B cell (primary cell): ENCODE measurements at regions not wholly inside any gene's neighbourhood (a gene's known extent, or its start where the extent isn't known, plus 50 kb on each side); places are given as distances from the start of the nearest gene placed in this dataset.

Source experiments
- ATAC-seq: fragments of 200-7000 bp; cut with Tn5 transposase; one replicate; pipeline ENCODE4 v1.10.0; 2021; ENCODE audit warnings: low read depth, mild to moderate bottlenecking, moderate number of reproducible peaks, moderate library complexity
- CTCF ChIA-PET: fragments of 350-600 bp; sonication (Branson Sonifier 250); formaldehyde crosslinking; loops from one replicate; lab custom pipeline; 2021; ENCODE audit warnings: antibody characterized with exemption, inconsistent platforms; lab: Charles Lee
- POLR2A ChIA-PET: fragments of 350-600 bp; sonication (Branson Sonifier 250); formaldehyde crosslinking; loops from one replicate; lab custom pipeline; 2021; ENCODE audit warnings: antibody characterized with exemption; lab: Charles Lee
- DNase-seq: peaks from one replicate; pipeline ENCODE4 v3.0.0; 2013
- H2AFZ ChIP-seq: 2 replicates; pipeline ENCODE4 v1.6.1; 2012; ENCODE audit warnings: mild to moderate bottlenecking, low read depth, low read length; ENCODE audit not compliant: insufficient read depth, poor library complexity, severe bottlenecking
- H3K27ac ChIP-seq, 2 donors: 1 replicate in 1 of 2; 2 replicates in 1 of 2; pipeline ENCODE4 v1.5.1; 2012 to 2013; ENCODE audit warnings: low read length in 2 of 2, mild to moderate bottlenecking in 2 of 2, moderate library complexity in 1 of 2
- H3K27me3 ChIP-seq, 4 experiments: fragments of 200-600 bp in 1 of 4; sonication (generic) in 1 of 4; replicated peaks in 1 of 4; 1 replicate in 2 of 4; 2 replicates in 2 of 4; pipeline versions ENCODE4 v1.6.1 to v1.7.0; 2013 to 2016; ENCODE audit warnings: low read length in 3 of 4, mild to moderate bottlenecking in 2 of 4, mixed read lengths in 1 of 4, moderate library complexity in 1 of 4; ENCODE audit not compliant: insufficient read depth in 4 of 4, control insufficient read depth in 3 of 4; ENCODE audit errors: control extremely low read depth in 1 of 4
- H3K36me3 ChIP-seq, 2 experiments: replicated peaks in 1 of 2; 1 replicate in 1 of 2; 2 replicates in 1 of 2; pipeline versions ENCODE4 v1.6.1 to v1.7.1; 2013; ENCODE audit warnings: low read length in 1 of 2; ENCODE audit not compliant: insufficient read depth in 2 of 2, control insufficient read depth in 1 of 2; ENCODE audit errors: control extremely low read depth in 1 of 2, extremely low read depth in 1 of 2
- H3K4me1 ChIP-seq, 2 donors: fragments of 200-600 bp in 1 of 2; sonication (generic) in 1 of 2; 1 replicate in 1 of 2; 2 replicates in 1 of 2; pipeline versions ENCODE4 v1.5.1 to v1.6.1; 2013 to 2017; ENCODE audit warnings: low read length in 2 of 2; ENCODE audit not compliant: control insufficient read depth in 2 of 2, insufficient read depth in 2 of 2
- H3K4me2 ChIP-seq: replicated peaks from 2 replicates; pipeline ENCODE3; 2012; ENCODE audit warnings: mild to moderate bottlenecking, low read depth, low read length; ENCODE audit not compliant: poor library complexity, severe bottlenecking
- H3K4me3 ChIP-seq, 5 experiments: fragments of 200-600 bp in 1 of 5; sonication (generic) in 1 of 5; 1 replicate in 3 of 5; 2 replicates in 2 of 5; pipeline versions ENCODE4 v1.5.1 to v1.7.0; 2011 to 2016; ENCODE audit warnings: low read length in 4 of 5, mild to moderate bottlenecking in 4 of 5, low read depth in 2 of 5, control low read depth in 1 of 5, moderate library complexity in 1 of 5; ENCODE audit not compliant: insufficient read depth in 1 of 5; ENCODE audit errors: control extremely low read depth in 1 of 5, extremely low read depth in 1 of 5
- H3K79me2 ChIP-seq: fragments of 200-600 bp; sonication (generic); one replicate; pipeline ENCODE4 v1.6.0; 2016; ENCODE audit warnings: low read length; ENCODE audit not compliant: control insufficient read depth, insufficient read depth
- H3K9ac ChIP-seq: fragments of 200-600 bp; sonication (generic); 2 replicates; pipeline ENCODE4 v1.6.1; 2017; ENCODE audit warnings: mild to moderate bottlenecking, low read length, moderate library complexity
- H3K9me3 ChIP-seq, 3 donors: one replicate each; pipeline versions ENCODE4 v1.6.1 to v1.7.1; 2013; ENCODE audit warnings: low read length in 2 of 3; ENCODE audit not compliant: control insufficient read depth in 2 of 3, insufficient read depth in 1 of 3; ENCODE audit errors: control extremely low read depth in 1 of 3
- H4K20me1 ChIP-seq: 2 replicates; pipeline ENCODE4 v1.6.0; 2012; ENCODE audit warnings: mild to moderate bottlenecking, low read length; ENCODE audit not compliant: insufficient read depth, control insufficient read depth, poor library complexity, severe bottlenecking
- H3K27ac Mint-ChIP-seq: one replicate; pipeline ENCODE4 v1.8.0; 2021; ENCODE audit warnings: mixed read lengths
- H3K27me3 Mint-ChIP-seq: one replicate; pipeline ENCODE4 v1.8.0; 2021; ENCODE audit warnings: mixed read lengths
- H3K4me1 Mint-ChIP-seq: one replicate; pipeline ENCODE4 v1.8.0; 2021; ENCODE audit warnings: mixed read lengths
- H3K4me3 Mint-ChIP-seq: one replicate; pipeline ENCODE4 v1.8.0; 2021; ENCODE audit warnings: mixed read lengths
- H3K9me3 Mint-ChIP-seq: one replicate; pipeline ENCODE4 v1.8.0; 2022; ENCODE audit warnings: mixed read lengths; ENCODE audit not compliant: insufficient read depth
- CTCF ChIP-seq: fragments of 200-600 bp; IDR thresholded peaks from one replicate; pipeline ENCODE4 v1.8.0; 2022; ENCODE audit warnings: antibody characterized with exemption, mild to moderate bottlenecking
- EZH2 ChIP-seq: IDR thresholded peaks from 2 replicates; pipeline ENCODE4 v1.6.1; 2012; ENCODE audit warnings: borderline replicate concordance, low read depth, mild to moderate bottlenecking, moderate library complexity, low read length; ENCODE audit not compliant: insufficient read depth, poor library complexity, severe bottlenecking
- WGBS: methylation state at CpG from one replicate; pipeline ENCODE4 v1.1.5; 2013; ENCODE audit warnings: missing lambda C conversion rate; ENCODE audit not compliant: insufficient coverage; 5-methylcytosine and 5-hydroxymethylcytosine counted together
- intact Hi-C: fragments of 100-400 bp; cut with micrococcal nuclease; formaldehyde crosslinking; loops from one replicate; pipeline ENCODE4 v1.10.0; 2022

DNA sequence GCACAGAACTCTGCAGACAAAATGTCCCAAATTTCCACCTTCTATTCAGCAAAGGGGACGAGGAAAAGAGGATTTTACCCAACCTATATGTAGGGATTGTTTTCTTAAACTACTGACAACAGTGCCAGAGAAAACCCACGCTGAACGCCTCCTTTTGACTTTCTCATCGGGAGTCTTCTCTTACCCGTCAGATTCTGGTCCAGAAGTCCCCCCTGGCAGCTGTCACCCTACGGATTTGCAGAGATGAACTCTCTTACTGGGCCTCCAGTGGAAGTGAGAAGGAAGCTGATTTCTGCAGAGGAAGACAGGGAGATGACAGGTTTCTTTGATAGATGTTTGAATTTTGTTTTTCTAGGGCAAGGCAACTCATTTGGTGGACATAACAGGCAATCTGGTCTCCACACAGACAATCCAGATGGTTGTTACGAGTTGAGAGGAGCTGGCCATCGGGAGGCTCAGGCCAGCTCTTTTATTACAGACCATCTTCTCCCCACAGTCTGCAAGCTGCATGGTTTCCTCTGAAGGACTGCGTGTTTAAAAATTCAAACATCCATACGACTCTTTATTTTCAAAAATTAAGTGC, 804.3 kb downstream of the RNF144A start:
- Histone ChIP-seq H2AFZ (no peak overlapping the region), H3K27ac (no peak overlapping the region), H3K79me2 (no peaks in the 10 kb centered on the region), H3K4me2 (no peak overlapping the region), H4K20me1 (no peaks in the 10 kb centered on the region), H3K9ac (no peak overlapping the region), H3K4me3 (no peak overlapping the region), H3K27me3 (no peaks in the 10 kb centered on the region), H3K4me1 (no peaks in the 10 kb centered on the region), H3K9me3 (no peaks in the 10 kb centered on the region), H3K36me3 (no peaks in the 10 kb centered on the region)
- Mint-ChIP-seq H3K9me3 (no peaks in the 10 kb centered on the region), H3K27ac (no peak overlapping the region), H3K27me3 (no peaks in the 10 kb centered on the region), H3K4me3 (no peak overlapping the region), H3K4me1 (no peaks in the 10 kb centered on the region)
- ATAC-seq (no peak), DNase-seq (no peak)
- ChIA-PET CTCF (no interaction called here), POLR2A (no interaction called here)
- WGBS, result 96% methylated on average over 9 of the region's 10 CpGs
- intact Hi-C loops, result no loop called here
- TF ChIP-seq CTCF, result no peak

DNA sequence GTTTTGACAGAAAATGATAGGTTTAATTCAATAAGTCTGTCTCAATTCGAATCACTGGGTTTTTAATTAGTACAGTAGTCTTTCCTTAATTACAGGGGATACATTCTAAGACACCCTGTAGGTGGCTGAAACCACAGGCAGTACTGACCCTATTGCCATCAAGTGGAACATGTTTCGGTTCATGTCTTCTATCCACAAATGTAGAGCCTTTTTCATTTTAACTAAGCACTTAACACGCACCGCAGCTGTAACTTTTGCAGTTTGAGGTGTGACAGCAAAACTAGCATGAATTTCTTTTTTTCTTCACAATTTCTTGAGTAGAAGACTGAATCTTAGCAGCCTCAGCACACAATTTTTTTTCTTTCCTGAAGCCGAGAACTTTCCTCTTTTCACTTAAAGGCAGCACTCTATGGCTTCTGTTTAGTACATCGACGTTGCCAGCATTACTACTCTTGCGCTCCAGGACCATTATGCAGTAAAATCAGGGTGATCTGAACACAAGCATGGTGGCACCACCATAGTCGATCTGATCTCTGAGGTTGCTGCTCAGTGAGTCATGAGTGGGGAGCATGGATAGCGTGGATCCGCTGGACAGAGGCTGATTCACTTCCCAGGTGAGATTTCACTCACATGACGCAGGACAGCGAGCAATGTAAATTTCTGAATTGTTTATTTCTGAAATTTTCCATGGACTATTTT, 805.1 kb downstream of the RNF144A start:
- ATAC-seq (no peak), DNase-seq (no peak)
- H3K27ac Mint-ChIP-seq, result no peak overlapping the region
- Histone ChIP-seq H3K4me3 (no peak overlapping the region), H3K27me3 (no peaks in the 10 kb centered on the region), H3K9ac (no peak overlapping the region), H3K27ac (no peak overlapping the region), H3K4me1 (no peaks in the 10 kb centered on the region), H4K20me1 (no peaks in the 10 kb centered on the region), H3K9me3 (no peaks in the 10 kb centered on the region), H3K36me3 (no peaks in the 10 kb centered on the region), H3K4me2 (no peak overlapping the region), H2AFZ (no peak overlapping the region), H3K79me2 (no peaks in the 10 kb centered on the region)
- no peaks in the 10 kb centered on the region for H3K9me3 Mint-ChIP-seq
- POLR2A ChIA-PET, result no interaction called here
- H3K4me3 Mint-ChIP-seq, result no peak overlapping the region
- H3K27me3 Mint-ChIP-seq, result no peaks in the 10 kb centered on the region
- intact Hi-C loops, result no loop called here
- CTCF ChIA-PET, result no interaction called here
- TF ChIP-seq EZH2 (no peak), CTCF (no peak)
- H3K4me1 Mint-ChIP-seq, result no peaks in the 10 kb centered on the region
- WGBS, result 89% methylated on average over 8 of the region's 13 CpGs
